ENCODE measurements at regions not wholly inside any gene's neighbourhood (a gene's known extent, or its start where the extent isn't known, plus 50 kb on each side); places are given as distances from the start of the nearest gene placed in this dataset.

- TF ChIP-seq CTCF (IDR thresholded peaks at IDR 0.05; ENCODE audit: insufficient read depth, low read length, poor library complexity, severe bottlenecking) = no peak
- no peak for TF ChIP-seq EZH2phosphoT487 (conservative IDR thresholded peaks at IDR 0.05; ENCODE audit: low read length)
Measured at GRCh38 chr6:19753826-19754225, 83.3 kb upstream of the ID4 start.
